ENCODE measurements at regions not wholly inside any gene's neighbourhood (a gene's known extent, or its start where the extent isn't known, plus 50 kb on each side); places are given as distances from the start of the nearest gene placed in this dataset.
"Not testable (repeated sequence)": the region's sequence is repeated elsewhere in the genome, so short reads cannot be mapped to it uniquely, and the experiment has no call there.

GRCh38 chr2:89202518-89202917, 511.0 kb downstream of the RPIA start:
- not testable (repeated sequence) for DNase-seq (ENCODE audit: low spot score); FAIRE-seq

GRCh38 chr2:89205153-89205552, 513.7 kb downstream of the RPIA start:
- FAIRE-seq; DNase-seq (ENCODE audit: low spot score): not testable (repeated sequence)

- DNase-seq (ENCODE audit: low spot score): peak; percentile 85
Observed at GRCh38 chr2:89208144-89208932, 516.9 kb downstream of the RPIA start.

GRCh38 chr2:89213151-89213550, 521.7 kb downstream of the RPIA start:
- DNase-seq (ENCODE audit: low spot score); FAIRE-seq: not testable (repeated sequence)

More at GRCh38 chr2:89208144-89208932, 516.9 kb downstream of the RPIA start:
- peak; percentile 86 for FAIRE-seq

- FAIRE-seq; DNase-seq (ENCODE audit: low spot score): not testable (repeated sequence)
Observed at GRCh38 chr2:89213811-89214210, 522.3 kb downstream of the RPIA start.

GRCh38 chr2:89221474-89221873, 530.0 kb downstream of the RPIA start:
- DNase-seq (ENCODE audit: low spot score); FAIRE-seq: not testable (repeated sequence)

GRCh38 chr2:89222063-89222732, 530.7 kb downstream of the RPIA start:
- not testable (repeated sequence) for DNase-seq (ENCODE audit: low spot score); FAIRE-seq

- DNase-seq (ENCODE audit: low spot score); FAIRE-seq: not testable (repeated sequence)
Observed at GRCh38 chr2:89224803-89225202, 533.3 kb downstream of the RPIA start.

- not testable (repeated sequence) for FAIRE-seq; DNase-seq (ENCODE audit: low spot score)
Observed at GRCh38 chr2:89229979-89230378, 538.5 kb downstream of the RPIA start.

GRCh38 chr2:89231241-89231640, 539.8 kb downstream of the RPIA start:
- FAIRE-seq; DNase-seq (ENCODE audit: low spot score): not testable (repeated sequence)

- not testable (repeated sequence) for DNase-seq (ENCODE audit: low spot score); FAIRE-seq
Observed at GRCh38 chr2:89233931-89234330, 542.5 kb downstream of the RPIA start.

- DNase-seq (ENCODE audit: low spot score); FAIRE-seq: not testable (repeated sequence)
Observed at GRCh38 chr2:89234818-89235466, 543.5 kb downstream of the RPIA start.

- DNase-seq (ENCODE audit: low spot score); FAIRE-seq: not testable (repeated sequence)
Observed at GRCh38 chr2:89236832-89237450, 545.5 kb downstream of the RPIA start.

GRCh38 chr2:89237783-89238182, 546.3 kb downstream of the RPIA start:
- not testable (repeated sequence) for FAIRE-seq; DNase-seq (ENCODE audit: low spot score)

GRCh38 chr2:89243114-89243700, 551.7 kb downstream of the RPIA start:
- not testable (repeated sequence) for FAIRE-seq; DNase-seq (ENCODE audit: low spot score)

- not testable (repeated sequence) for DNase-seq (ENCODE audit: low spot score); FAIRE-seq
Observed at GRCh38 chr2:89244407-89244806, 552.9 kb downstream of the RPIA start.

- not testable (repeated sequence) for DNase-seq (ENCODE audit: low spot score); FAIRE-seq
Observed at GRCh38 chr2:89245478-89245877, 554.0 kb downstream of the RPIA start.

GRCh38 chr2:89246027-89246426, 554.6 kb downstream of the RPIA start:
- FAIRE-seq: not testable (repeated sequence)

GRCh38 chr2:89246620-89247019, 555.1 kb downstream of the RPIA start:
- not testable (repeated sequence) for DNase-seq (ENCODE audit: low spot score); FAIRE-seq

More at GRCh38 chr2:89246027-89246426, 554.6 kb downstream of the RPIA start:
- DNase-seq (ENCODE audit: low spot score): not testable (repeated sequence)

GRCh38 chr2:89255013-89255412, 563.5 kb downstream of the RPIA start:
- DNase-seq (ENCODE audit: low spot score); FAIRE-seq: not testable (repeated sequence)

Data from RCC 7860 (cell line).